Hippocampal formation (tissue), 2 donors: ENCODE measurements at regions not wholly inside any gene's neighbourhood (a gene's known extent, or its start where the extent isn't known, plus 50 kb on each side); places are given as distances from the start of the nearest gene placed in this dataset.
"Not testable (repeated sequence)": the region's sequence is repeated elsewhere in the genome, so short reads cannot be mapped to it uniquely, and the experiment has no call there.

ENCODE experiments used
- DNase-seq, 2 donors: peaks; one replicate each; lab custom pipeline; 2025; lab: John Stamatoyannopoulos, UW

DNA sequence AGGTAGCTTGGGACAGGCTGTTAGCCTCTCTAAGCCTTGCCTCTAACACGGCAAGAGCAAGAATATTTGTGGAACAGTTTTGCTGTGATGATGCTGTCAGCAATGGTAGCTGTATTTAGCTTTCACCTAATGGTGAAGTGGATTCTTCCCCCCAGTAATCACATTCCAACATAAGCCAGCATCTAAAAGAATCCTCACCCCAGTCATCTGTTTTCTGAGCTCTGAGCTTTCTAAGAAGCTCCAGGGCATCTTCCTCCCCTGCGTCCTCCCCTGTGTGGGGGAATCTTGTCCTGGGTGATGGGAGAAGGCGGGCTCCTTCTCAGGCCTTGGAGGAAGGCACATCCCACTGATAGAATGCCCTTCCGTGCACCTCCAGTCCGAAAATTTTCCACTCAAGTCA lies 367.6 kb downstream of the BRD1 start:
- DNase-seq = no peak

DNA sequence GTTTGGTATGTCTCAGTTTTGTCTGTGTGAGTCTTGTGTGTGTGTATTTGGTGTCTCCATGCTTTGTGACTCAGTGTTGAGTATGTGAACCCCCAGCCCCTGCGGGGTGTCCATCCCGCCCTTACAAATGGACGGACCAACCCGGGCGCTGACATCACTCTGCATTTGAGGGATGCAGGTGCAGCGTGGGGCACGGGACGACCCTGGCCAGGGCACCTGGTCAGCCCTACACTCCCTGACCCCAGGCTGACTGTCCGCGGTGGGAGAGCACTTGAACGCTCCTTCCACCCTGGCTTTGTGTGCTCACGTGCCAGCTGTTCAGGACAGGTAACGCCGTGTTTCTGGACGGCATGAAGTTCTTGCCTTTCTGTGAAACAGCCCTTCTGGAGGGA lies 369.0 kb downstream of the BRD1 start:
- no peak for DNase-seq

DNA sequence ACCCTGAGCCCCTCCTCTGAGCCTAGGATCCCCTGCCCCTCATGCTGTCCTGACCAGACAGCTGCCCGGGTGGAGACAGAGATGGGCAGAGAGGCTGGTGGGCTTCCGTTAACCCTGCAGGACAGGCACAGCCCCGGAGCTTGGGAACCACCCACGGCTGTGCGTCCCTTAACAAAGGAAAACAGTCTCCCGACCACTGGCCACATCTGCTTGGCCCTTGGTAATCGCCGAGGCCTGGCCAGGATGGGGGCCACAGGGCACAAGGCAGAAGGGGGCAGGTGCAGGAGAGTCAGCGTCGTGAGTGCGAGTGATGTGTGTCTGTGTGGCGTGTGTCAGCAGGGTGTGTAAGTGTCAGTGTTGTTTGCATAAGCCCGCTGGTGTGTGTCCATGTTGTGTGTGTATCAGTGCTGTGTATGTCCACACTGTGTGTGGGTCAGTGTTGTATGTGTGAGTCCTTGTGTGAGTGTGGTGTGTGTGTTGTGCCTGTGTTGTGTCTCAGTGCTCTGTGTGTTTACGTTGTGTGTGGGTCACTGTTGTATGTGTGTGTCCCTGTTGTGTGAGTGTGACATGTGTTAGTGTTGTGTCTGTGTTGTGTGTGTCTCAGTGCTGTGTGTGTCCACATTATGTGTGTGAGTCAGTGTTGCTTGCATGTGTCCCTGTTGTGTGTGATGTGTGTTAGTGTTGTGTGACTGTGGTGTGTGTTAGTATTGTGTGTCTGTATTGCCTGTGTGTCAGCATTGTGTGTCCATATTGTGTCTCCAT lies 369.5 kb downstream of the BRD1 start:
- DNase-seq = no peak

GRCh38 chr22:49457146-49457545 lies 370.5 kb downstream of the BRD1 start:
- DNase-seq = no peak

- no peak for DNase-seq
Observed at GRCh38 chr22:49455595-49455994, 372.1 kb downstream of the BRD1 start.

DNA sequence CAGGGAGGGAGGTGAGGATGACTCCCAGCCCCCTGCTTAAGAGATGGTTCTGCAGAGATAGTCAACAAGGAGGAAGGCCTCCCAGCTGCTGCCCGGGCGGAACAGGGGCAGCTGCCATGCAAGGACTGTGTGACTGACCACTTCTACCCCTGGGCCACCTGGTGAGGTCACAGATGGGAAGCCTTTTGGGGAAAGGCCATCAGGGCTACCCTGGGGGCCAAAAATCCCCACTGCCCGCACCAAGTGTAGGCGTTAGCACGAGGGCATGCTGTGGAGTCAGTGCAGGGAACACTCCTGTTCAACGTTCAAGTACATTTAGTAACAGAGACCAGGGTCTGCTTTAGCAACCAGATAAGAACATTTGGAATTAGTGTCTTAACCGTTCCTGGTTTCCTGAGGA lies 372.9 kb downstream of the BRD1 start:
- DNase-seq = no peak

- DNase-seq = no peak
Observed at GRCh38 chr22:49453771-49454170, 373.9 kb downstream of the BRD1 start.

- DNase-seq = not testable (repeated sequence)
Observed at GRCh38 chr22:49453019-49453418, 374.7 kb downstream of the BRD1 start.

- no peak for DNase-seq
Observed at GRCh38 chr22:49452362-49452946, 375.2 kb downstream of the BRD1 start.

GRCh38 chr22:49451070-49451840 lies 376.4 kb downstream of the BRD1 start:
- no peak for DNase-seq

GRCh38 chr22:49450498-49450897 lies 377.2 kb downstream of the BRD1 start:
- DNase-seq = no peak

- DNase-seq = no peak
Observed at GRCh38 chr22:49449811-49450446, 377.7 kb downstream of the BRD1 start.

- DNase-seq = no peak
Observed at GRCh38 chr22:49449377-49449776, 378.3 kb downstream of the BRD1 start.

GRCh38 chr22:49448526-49448925 lies 379.1 kb downstream of the BRD1 start:
- DNase-seq = peak; percentile 70 to 86

DNA sequence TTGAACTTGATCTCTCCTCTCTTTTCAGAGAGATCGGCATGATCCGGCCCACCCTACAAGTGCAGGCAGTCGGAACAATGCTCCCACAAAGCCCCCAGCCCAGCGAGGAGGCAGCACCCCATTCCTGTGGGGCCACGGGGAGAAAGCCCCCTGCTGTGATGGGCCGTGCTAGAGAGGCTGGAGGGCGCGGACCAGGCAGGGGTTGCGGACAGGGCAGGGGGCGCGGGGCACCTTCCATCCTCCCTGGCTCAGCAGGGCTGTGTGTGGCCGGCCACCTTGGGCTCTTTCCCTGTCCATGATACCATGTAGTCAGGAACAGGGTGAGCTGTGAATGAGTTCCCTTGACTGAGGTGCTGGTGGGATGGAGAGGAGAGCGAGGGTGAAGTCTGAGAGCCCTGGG lies 379.8 kb downstream of the BRD1 start:
- DNase-seq = no peak

DNA sequence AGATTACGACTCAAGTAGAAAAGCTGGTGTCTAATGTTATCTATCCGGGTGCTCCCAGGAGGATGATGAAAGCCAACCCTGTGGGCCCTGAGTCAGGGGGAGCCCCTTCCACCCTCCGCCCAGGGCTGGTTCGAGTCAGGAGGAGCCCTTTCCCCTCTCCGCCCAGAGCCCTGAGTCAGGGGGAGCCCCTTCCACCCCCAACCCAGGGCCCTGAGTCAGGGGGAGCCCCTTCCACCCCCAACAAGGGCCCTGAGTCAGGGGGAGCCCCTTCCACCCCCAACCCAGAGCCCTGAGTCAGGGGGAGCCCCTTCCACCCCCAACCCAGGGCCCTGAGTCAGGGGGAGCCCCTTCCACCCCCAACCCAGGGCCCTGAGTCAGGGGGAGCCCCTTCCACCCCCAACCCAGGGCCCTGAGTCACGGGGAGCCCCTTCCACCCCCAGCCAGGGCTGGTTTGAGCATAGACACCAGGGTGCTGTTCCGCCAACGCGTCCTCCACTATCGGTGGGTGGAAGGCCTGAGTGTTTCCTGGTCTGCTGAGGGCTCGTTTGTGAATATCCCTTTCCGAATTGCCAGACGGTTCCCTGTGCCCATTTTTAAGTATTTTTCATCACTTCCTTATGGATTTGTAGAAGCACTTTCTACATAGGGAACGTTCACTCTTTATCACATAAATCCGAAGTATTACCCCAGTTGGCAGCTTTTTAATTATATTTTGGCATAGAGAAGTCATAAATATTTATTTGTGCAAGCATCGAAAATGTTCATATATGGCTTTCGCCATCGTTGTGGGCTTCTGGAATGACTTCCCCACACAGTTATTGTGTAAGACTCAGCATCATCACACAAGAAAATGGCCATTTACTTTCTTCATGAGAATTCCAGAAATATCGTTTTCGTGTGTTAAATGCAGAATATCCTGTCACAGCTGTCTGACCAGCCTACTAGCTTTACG lies 380.6 kb downstream of the BRD1 start:
- no peak for DNase-seq

DNA sequence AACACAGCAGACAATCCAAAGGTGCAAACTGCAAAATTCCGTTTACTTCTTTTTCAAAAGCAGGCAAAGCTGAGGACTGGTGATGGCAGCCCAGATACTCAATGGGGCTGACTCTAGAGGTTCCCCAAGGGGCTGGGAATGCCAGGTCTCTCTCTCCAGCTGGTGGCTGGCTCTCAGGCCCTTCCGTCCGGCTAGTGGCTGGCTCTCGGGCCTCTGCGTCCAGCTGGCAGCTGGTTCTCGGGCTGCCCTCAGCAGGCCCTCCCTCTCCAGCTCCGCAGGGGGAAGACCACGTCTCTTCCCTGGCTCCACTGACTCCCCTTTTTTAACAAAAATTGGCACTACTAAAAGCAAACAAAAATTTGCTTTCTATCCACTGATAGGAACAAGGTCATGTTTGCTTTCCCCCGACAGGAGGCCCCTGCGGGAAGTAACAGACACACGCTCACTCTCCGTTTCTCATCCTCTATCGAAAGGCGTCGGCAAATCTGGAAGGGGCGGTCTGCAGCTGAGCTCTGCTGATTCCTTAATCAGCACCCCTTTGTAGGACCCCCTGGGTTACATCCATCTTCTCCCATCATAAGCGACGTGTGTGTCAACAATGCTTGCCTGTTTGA lies 381.4 kb downstream of the BRD1 start:
- no peak for DNase-seq

- no peak for DNase-seq
Observed at GRCh38 chr22:49444781-49445180, 382.9 kb downstream of the BRD1 start.

GRCh38 chr22:49440931-49441330 lies 386.7 kb downstream of the BRD1 start:
- DNase-seq = no peak

GRCh38 chr22:49439373-49439772 lies 388.3 kb downstream of the BRD1 start:
- no peak for DNase-seq

GRCh38 chr22:49437956-49438355 lies 389.7 kb downstream of the BRD1 start:
- no peak for DNase-seq
